ENCODE measurements at regions not wholly inside any gene's neighbourhood (a gene's known extent, or its start where the extent isn't known, plus 50 kb on each side); places are given as distances from the start of the nearest gene placed in this dataset.
A peak's percentile ranks its signal among the peaks of the same experiment; 100 is the strongest.

DNA sequence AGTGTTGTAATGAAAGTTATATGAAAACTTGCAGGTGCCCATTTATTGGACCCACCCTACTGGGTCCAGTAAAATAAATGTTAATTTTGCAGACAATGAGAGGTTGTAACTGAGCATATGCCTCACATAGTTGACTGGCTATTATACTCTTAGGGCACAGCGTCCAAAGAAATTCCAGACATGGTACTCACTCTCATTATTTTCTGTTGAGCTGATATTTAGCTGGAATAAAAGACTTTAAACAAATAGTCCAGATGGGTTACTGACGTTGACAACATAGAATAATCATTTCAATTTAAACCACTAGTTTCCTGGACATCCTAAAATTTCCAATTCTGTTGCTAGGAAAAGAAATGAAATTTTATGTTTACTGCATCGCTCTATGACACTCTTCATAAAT is 174.5 kb downstream of the ZNF365 start:
- DNase-seq (ENCODE audit: low read depth), result no peak

GRCh38 chr10:62550173-62550572 is 176.0 kb downstream of the ZNF365 start:
- DNase-seq (ENCODE audit: low read depth), result no peak

DNA sequence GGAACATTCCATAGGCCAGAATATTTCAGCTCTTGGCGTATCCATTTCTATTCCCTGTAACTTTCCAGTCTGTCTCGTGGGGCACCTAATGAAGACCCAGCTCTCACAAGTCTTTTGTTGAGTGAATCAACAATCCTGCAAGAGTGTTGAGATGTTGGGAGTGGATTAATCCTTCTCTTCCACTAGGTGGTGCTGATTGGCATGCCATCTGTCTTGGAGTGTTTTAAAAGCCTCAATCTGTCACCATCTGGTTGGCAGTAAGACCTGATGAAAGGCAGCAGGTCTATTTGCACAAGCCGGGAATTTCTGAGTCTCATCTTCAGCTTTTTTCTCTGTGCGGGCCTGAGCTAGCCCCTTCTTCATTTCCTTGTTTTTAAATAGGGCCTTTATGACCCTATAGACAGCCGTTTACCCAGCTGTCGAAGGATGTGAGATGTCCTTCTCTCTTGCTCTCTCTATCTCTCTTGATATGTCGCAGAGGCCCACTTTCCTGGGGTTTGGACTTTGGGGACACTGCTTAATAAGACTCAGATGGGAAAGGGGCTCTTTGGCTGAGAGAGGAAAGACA is 180.5 kb downstream of the ZNF365 start:
- DNase-seq (ENCODE audit: low read depth), result peak; percentile 53

- no peak for DNase-seq (ENCODE audit: low read depth)
These were observed 185.5 kb downstream of the ZNF365 start for GRCh38 chr10:62559481-62560200.

GRCh38 chr10:62560201-62560819 is 186.1 kb downstream of the ZNF365 start:
- DNase-seq (ENCODE audit: low read depth), result peak; percentile 80

- no peak for DNase-seq (ENCODE audit: low read depth)
These were observed 187.0 kb downstream of the ZNF365 start for GRCh38 chr10:62561151-62561550.

- DNase-seq (ENCODE audit: low read depth), result no peak
These were observed 187.9 kb downstream of the ZNF365 start for GRCh38 chr10:62562101-62562500.

GRCh38 chr10:62562795-62563194 is 188.6 kb downstream of the ZNF365 start:
- DNase-seq (ENCODE audit: low read depth), result no peak

DNA sequence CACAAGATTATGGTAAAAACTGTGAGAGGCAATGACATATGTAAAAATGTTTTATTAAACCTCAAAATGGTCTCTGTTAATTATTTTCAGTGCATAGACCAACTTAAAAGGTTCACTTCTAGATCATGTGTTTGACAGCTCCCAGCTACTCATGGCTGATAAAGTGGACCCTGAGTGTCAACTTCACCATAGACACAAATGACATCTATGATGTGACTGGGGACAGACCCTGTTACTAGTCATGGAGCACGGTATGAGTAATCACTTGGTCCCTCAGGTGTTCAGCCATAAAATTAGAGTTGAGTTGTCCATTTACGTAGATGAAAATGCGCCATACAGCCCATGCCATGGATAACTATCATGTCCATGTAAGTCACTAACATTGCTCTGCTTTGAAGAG is 199.8 kb downstream of the ZNF365 start:
- no peak for DNase-seq (ENCODE audit: low read depth)

- DNase-seq (ENCODE audit: low read depth), result no peak
These were observed 202.9 kb downstream of the ZNF365 start for GRCh38 chr10:62577076-62577475.

DNA sequence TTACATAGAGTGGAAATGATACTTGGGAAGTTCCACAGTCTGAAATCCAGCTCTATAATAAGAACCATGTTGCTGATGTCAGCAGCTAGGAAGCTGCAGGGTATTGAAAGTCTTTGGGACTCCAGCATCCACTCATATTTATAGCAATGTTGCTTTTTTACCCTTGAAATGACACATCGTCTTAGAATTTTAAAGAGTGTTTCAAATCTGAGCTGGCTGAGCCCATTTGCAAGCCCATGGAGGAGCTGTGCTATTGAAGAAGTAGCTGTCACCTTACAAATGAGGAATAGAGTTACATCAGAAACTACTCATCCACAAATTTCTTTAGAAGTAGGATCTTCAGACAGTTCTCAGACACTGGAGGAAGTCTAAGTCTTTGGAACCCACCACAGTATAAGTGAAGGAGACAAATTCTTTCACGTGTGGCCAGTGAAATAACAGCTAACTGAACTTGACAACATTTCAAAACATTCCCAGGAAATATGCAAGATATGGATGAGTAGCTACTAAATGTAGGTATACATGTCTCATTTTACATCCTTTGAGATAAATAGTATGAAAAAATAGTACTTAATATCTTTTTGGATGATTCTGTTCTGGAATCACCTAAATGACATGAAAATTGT is 203.6 kb downstream of the ZNF365 start:
- peak; percentile 32 for DNase-seq (ENCODE audit: low read depth)

DNA sequence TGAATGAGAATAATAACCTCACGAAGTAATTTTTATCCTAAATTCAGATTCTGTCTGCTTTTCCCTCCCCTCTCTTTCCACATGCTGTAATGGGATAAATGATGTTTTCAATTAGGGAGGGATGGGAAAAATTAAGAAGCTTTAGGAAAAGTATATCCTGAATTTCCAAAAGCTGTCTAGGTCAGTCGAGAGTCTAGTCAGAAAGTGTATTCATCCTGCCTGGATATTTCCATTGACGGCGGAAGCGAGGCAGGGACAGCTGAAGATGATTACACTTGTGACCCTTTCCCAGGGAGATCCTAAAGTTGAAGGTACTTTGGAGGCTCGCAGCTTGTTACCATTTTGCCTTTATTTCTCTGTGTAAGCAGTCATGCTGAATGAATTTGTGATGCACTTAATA is 204.1 kb downstream of the ZNF365 start:
- DNase-seq (ENCODE audit: low read depth), result no peak

DNA sequence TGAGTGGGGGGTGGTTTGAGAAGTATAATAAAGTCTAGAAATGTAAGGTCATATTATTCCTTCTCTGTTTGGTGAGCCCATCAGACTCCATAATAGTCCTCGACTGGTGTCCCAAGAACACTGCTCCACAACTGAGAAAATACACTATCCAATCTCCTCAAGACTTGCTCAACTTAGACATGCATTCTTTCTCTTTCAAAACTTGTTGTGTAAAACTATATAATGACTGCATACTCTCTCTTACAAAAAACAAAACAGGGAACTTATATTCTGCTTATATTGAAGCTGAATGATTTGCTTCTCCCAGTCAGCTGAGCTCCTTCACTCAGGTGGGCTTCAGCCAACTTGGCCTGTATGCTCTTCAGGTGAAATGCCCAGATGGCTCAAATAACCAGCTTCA is 204.7 kb downstream of the ZNF365 start:
- no peak for DNase-seq (ENCODE audit: low read depth)

- no peak for DNase-seq (ENCODE audit: low read depth)
These were observed 206.2 kb downstream of the ZNF365 start for GRCh38 chr10:62580396-62580795.

DNA sequence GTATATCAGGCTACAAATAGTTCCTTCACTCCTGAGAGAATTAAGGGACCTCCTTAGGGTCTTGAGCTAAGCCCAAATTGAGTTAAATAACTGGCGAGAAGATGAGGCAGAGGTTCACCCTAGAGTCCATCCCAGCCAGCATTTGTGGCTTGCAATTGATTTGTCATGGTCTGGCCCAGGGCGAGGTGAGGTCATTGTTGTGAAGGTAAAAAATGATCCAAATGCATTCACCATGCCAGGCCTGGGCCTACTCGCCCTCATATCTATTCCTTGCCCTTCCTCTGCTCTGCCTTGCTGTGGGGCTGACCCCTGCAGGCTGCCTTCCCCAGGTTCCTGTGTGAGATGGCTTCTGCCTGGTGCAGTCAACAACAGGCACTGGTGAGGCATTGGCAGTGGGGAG is 207.2 kb downstream of the ZNF365 start:
- DNase-seq (ENCODE audit: low read depth), result no peak

DNA sequence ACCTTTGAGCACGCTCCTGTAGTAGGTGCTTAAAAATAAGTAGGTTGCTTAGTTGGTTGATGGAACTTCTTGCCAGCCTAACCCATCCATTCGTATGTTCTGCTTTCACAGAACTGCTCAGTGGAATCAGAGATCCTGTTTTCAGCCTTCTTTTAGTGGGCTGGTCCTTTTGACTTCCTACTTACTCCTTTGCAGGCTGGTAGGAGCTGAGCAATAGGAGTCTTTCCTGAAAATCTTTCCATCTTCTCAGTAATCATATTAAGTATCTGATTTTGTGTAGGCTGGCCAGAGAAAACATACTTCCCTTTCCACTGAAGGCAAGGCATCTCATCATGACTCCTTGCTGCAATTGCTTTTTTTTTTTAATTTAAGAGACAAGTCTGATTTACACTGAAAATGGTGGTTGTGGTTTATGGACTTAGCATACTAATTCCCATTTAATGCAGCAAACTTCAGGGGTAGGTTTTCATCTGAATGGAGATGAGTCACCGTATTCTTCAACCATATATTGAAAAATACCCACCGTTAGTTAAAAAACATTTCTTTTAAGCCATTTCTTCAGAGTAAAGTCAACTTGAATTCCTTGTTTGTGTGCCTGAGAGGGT is 208.0 kb downstream of the ZNF365 start:
- no peak for DNase-seq (ENCODE audit: low read depth)

DNA sequence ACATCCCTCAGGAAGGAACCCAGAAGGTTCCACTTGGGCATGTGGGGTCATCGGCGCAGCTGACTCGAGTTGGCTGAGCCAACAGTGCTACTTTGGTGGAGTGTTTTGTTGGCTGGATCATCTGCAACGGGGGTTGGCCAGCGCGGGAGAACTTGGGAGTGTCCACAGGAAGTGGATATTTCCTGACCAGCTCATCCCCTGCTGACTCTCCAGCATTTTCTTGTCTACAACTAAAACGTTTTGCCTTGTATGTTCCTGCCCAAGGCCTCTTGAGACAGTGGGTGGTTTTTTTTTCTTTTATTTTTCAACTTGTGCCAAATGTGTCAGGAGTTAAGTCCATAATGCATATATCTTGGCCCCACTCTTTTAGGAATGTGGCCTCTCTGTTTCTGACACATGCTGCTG is 208.6 kb downstream of the ZNF365 start:
- peak; percentile 84 for DNase-seq (ENCODE audit: low read depth)

- DNase-seq (ENCODE audit: low read depth), result peak; percentile 18
These were observed 209.9 kb downstream of the ZNF365 start for GRCh38 chr10:62583876-62584615.

DNA sequence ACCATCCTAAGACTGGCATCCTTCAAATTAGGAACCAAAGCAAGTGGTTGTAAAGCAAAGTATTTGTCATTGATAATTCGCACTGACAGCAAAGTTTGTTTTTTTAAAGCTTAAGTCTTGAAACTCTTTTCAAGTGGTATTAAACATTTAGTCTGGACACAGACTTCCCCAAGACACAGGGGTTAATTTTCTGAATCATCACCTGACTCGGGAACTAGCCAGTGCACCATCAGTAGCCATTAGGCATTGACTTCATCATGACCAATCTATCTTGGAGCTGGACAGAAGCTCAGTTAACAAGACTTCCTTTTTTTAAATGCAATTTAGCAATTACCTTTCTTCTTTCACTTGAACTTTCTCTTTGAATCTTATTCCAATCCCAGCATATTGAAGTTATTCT is 210.6 kb downstream of the ZNF365 start:
- DNase-seq (ENCODE audit: low read depth), result no peak

DNA sequence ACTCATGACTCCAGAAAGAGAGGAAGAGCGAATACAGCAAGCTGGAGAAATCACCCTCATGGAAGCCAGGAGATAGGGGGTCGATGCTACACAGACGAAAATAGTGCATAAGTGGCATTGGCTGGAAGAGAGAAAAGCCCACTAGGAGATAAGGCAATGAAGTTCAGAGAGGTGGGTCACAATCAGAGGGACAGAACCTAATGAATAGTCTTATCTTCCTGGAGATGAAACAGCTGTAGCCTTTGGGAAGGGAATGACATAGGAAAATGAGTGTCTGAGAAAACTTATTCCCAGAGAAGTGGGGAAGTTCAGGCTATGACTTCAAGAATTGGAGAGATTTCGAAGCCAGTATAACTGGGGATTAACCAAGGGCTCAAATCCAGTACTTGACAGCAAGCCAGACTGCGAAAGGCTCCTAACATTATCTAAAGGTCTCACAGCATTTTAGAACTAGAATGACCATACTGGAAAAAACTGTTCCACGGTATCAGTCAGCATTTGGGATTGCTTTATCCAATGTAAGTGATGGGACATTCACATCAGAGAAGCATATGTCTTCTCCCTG is 211.1 kb downstream of the ZNF365 start:
- no peak for DNase-seq (ENCODE audit: low read depth)

GRCh38 chr10:62587011-62587410 is 212.8 kb downstream of the ZNF365 start:
- DNase-seq (ENCODE audit: low read depth), result no peak

- DNase-seq (ENCODE audit: low read depth), result no peak
These were observed 213.9 kb downstream of the ZNF365 start for GRCh38 chr10:62588116-62588515.
